Daoy (cell line): ENCODE measurements at regions not wholly inside any gene's neighbourhood (a gene's known extent, or its start where the extent isn't known, plus 50 kb on each side); places are given as distances from the start of the nearest gene placed in this dataset.
A peak's percentile ranks its signal among the peaks of the same experiment; 100 is the strongest.
"Not testable (repeated sequence)": the region's sequence is repeated elsewhere in the genome, so short reads cannot be mapped to it uniquely, and the experiment has no call there.

Experiments used
- DNase-seq: peaks from one replicate; pipeline ENCODE4 v3.0.0-alpha.2; 2015; ENCODE audit warnings: low read depth

- DNase-seq: not testable (repeated sequence)
Observed at GRCh38 chr20:29320216-29320949, 1937.1 kb upstream of the DEFB115 start.

GRCh38 chr20:29323631-29324515, 1933.6 kb upstream of the DEFB115 start:
- not testable (repeated sequence) for DNase-seq

- not testable (repeated sequence) for DNase-seq
Observed at GRCh38 chr20:29324516-29325303, 1932.8 kb upstream of the DEFB115 start.

GRCh38 chr20:29325304-29325640, 1932.2 kb upstream of the DEFB115 start:
- DNase-seq: peak; percentile 25

GRCh38 chr20:29325781-29326180, 1931.7 kb upstream of the DEFB115 start:
- not testable (repeated sequence) for DNase-seq

- DNase-seq: no peak
Observed at GRCh38 chr20:29326376-29327070, 1930.9 kb upstream of the DEFB115 start.

GRCh38 chr20:29327600-29328420, 1929.7 kb upstream of the DEFB115 start:
- DNase-seq: peak; percentile 68

- not testable (repeated sequence) for DNase-seq
Observed at GRCh38 chr20:29330429-29331115, 1926.9 kb upstream of the DEFB115 start.

- no peak for DNase-seq
Observed at GRCh38 chr20:29349836-29350235, 1907.6 kb upstream of the DEFB115 start.

GRCh38 chr20:29375937-29376336, 1881.5 kb upstream of the DEFB115 start:
- DNase-seq: not testable (repeated sequence)

- DNase-seq: not testable (repeated sequence)
Observed at GRCh38 chr20:29392853-29393252, 1864.6 kb upstream of the DEFB115 start.

- DNase-seq: peak; percentile 9
Observed at GRCh38 chr20:29408034-29408695, 1849.3 kb upstream of the DEFB115 start.

- DNase-seq: not testable (repeated sequence)
Observed at GRCh38 chr20:29408707-29409106, 1848.8 kb upstream of the DEFB115 start.

GRCh38 chr20:29409160-29409689, 1848.2 kb upstream of the DEFB115 start:
- peak; percentile 15 for DNase-seq

- DNase-seq: peak; percentile 6
Observed at GRCh38 chr20:29409833-29410805, 1847.3 kb upstream of the DEFB115 start.

GRCh38 chr20:29410806-29411457, 1846.5 kb upstream of the DEFB115 start:
- DNase-seq: no peak

GRCh38 chr20:29411458-29411820, 1846.0 kb upstream of the DEFB115 start:
- not testable (repeated sequence) for DNase-seq
